ENCODE measurements at regions not wholly inside any gene's neighbourhood (a gene's known extent, or its start where the extent isn't known, plus 50 kb on each side); places are given as distances from the start of the nearest gene placed in this dataset.

GRCh38 chr11:80204021-80204420, 763.2 kb upstream of the TENM4 start:
- no peak for TF ChIP-seq CTCF (conservative IDR thresholded peaks at IDR 0.05; ENCODE audit: low read depth, low read length)
- TF ChIP-seq EZH2 (IDR thresholded peaks at IDR 0.05; ENCODE audit: low read length, unreplicated experiment): no peak
- no peak for TF ChIP-seq EZH2phosphoT487 (IDR thresholded peaks at IDR 0.05; ENCODE audit: borderline replicate concordance, low read length)

Data from PC-3 (cell line).